GM12864 (cell line): ENCODE measurements at regions not wholly inside any gene's neighbourhood (a gene's known extent, or its start where the extent isn't known, plus 50 kb on each side); places are given as distances from the start of the nearest gene placed in this dataset.

Source experiments
- DNase-seq: peaks from one replicate; pipeline ENCODE4 v3.0.0-alpha.2; 2011; ENCODE audit warnings: low read depth
- H3K4me3 ChIP-seq: 2 replicates; pipeline ENCODE4 v1.5.1; 2011; ENCODE audit warnings: mild to moderate bottlenecking, low read depth, low read length, control low read depth
- CTCF ChIP-seq: IDR thresholded peaks from 2 replicates; pipeline ENCODE4 v1.5.1; 2011; ENCODE audit warnings: low read depth, mild to moderate bottlenecking, moderate library complexity, low read length, control low read depth, inconsistent platforms; ENCODE audit errors: missing control alignments

DNA sequence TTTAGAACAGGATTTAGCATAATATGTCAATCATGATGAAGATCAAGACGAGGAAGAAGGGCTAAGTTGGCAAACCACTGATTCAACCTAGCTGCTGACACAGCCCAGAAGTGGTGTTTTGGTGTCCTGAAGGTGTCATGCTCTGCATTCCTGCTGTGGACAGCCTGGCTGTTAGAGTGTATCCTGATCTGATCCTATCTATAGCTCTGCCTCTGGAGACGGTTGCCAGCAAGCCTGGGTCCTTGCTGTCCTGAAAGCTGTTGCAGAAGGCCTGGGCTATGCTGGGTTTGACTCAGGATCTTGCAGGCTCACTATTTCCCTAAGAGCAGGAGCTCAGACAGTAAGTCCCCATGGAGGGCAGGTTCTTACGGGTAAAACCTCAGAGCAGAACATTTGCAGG is 416.4 kb downstream of the TSHZ3 start:
- TF ChIP-seq CTCF = no peak
- no peak for DNase-seq
- H3K4me3 ChIP-seq = no peak overlapping the region

GRCh38 chr19:30930941-30931706 is 418.1 kb downstream of the TSHZ3 start:
- DNase-seq = no peak
- TF ChIP-seq CTCF = no peak

GRCh38 chr19:30927705-30928104 is 421.5 kb downstream of the TSHZ3 start:
- no peak for DNase-seq
- no peak for TF ChIP-seq CTCF
- no peak overlapping the region for H3K4me3 ChIP-seq

More at GRCh38 chr19:30930941-30931706, 418.1 kb downstream of the TSHZ3 start:
- no peak overlapping the region for H3K4me3 ChIP-seq

DNA sequence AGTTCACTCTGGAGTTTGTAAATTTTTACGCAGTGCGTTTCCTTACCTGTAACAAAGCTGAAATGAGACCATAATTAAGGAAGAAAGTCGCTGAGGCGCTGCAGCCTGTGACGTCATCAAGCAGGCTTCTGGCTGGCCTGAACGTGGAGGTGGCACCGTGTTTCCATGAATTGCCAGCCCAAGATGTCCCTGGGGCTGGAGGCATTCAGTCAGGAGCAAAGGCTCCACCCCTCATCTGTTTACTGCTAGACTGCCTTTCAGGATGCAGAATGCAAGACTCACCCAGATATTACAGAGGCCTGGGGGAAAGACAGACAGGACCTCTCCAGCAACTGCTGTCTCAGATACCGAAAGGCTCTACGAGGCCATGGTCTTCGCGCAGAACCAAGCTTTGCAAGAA is 424.6 kb downstream of the TSHZ3 start:
- TF ChIP-seq CTCF = no peak
- no peak for DNase-seq
- no peak overlapping the region for H3K4me3 ChIP-seq

DNA sequence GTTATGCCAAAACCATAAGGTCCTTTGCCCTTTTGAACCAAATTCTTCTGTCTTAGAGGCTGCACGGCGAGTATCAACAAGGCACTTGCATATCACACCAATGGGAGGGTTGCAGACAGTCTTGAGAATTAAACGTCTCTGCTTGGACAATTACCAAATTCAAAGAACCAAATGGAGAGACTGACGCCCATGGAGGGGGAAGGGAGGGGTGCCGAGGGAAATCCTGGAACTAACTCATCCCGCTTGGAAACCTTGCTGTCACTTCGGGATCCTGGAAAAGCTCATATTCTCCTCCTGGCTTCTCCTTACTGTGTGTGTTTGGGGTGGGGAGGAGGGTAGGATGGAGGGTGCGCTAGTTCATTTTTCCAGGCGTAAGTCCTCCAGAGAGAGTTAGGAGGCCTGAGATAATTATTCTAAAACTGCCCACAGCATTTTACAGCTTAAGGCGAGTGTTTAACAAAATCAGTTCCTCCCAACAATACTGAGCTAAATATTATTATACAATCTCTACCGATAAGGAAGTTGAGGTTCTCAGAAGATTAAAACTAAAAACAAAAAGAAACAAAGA is 425.1 kb downstream of the TSHZ3 start:
- no peak overlapping the region for H3K4me3 ChIP-seq
- DNase-seq = no peak
- TF ChIP-seq CTCF = no peak

DNA sequence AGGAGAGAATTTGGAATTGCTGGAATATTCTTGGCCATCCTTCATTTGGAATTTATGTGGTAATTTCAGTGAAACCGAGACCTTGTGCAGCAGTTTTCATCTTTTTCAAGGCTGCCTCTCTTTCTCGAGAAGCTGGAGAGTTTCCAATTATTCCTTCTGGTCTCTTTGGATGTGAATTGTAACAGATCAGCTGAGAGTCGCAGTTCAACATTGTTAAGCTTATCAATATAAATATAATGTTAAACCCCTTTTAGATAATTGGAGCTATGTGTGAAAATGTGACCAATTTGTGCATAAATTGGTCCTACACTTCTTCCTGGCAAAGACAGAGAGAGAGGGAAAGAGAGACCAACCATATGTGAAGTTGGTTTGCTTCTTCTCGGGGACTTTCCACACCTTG is 425.6 kb downstream of the TSHZ3 start:
- no peak overlapping the region for H3K4me3 ChIP-seq
- no peak for DNase-seq
- TF ChIP-seq CTCF = no peak

DNA sequence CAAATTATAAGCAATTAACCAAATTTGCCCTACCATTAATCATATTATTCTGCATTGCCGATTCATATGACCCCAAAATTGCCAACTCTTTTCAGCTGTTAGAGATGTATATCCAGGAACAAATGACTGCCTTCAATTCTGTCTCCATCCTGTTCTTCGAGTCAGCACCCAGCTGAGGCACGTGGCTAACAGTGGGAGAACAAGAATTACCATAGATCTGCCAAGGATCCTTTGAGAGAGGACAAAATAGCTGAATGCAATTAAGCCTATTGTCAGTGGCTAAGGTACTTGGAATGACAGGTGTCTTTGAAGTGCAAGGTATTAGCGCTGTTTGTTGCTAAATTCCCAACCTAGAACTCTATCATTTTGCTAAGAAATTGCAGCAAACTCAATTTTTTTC is 426.1 kb downstream of the TSHZ3 start:
- DNase-seq = no peak
- no peak overlapping the region for H3K4me3 ChIP-seq
- TF ChIP-seq CTCF = no peak
